Lower lobe of right lung (tissue), 2 donors: ENCODE measurements at regions not wholly inside any gene's neighbourhood (a gene's known extent, or its start where the extent isn't known, plus 50 kb on each side); places are given as distances from the start of the nearest gene placed in this dataset.

Source experiments
- ATAC-seq, 2 donors: fragments of 200-7000 bp; cut with Tn5 transposase; one replicate each; pipeline ENCODE4 v1.9.1; 2020 to 2022; ENCODE audit warnings: mild to moderate bottlenecking in 2 of 2, moderate library complexity in 2 of 2
- DNase-seq: peaks from one replicate; pipeline ENCODE4 v3.0.0-alpha.2; 2020
- H3K27ac ChIP-seq: fragments of 200-600 bp; one replicate; pipeline ENCODE4 v1.8.0; 2022
- H3K27me3 ChIP-seq: fragments of 200-600 bp; one replicate; pipeline ENCODE4 v1.8.0; 2022; ENCODE audit warnings: low read depth
- H3K36me3 ChIP-seq: fragments of 200-600 bp; one replicate; pipeline ENCODE4 v1.8.0; 2022; ENCODE audit warnings: mild to moderate bottlenecking
- H3K4me1 ChIP-seq: fragments of 200-600 bp; one replicate; pipeline ENCODE4 v1.8.0; 2022
- H3K4me3 ChIP-seq: fragments of 200-600 bp; one replicate; pipeline ENCODE4 v1.8.0; 2022; ENCODE audit warnings: mild to moderate bottlenecking
- H3K9me3 ChIP-seq: fragments of 200-600 bp; one replicate; pipeline ENCODE4 v1.8.0; 2022
- CTCF ChIP-seq: fragments of 200-600 bp; IDR thresholded peaks from one replicate; pipeline ENCODE4 v1.8.0; 2022; ENCODE audit warnings: antibody characterized with exemption, mild to moderate bottlenecking
- intact Hi-C: fragments of 100-400 bp; cut with DNase I; formaldehyde crosslinking; loops from one replicate; pipeline ENCODE4 v1.11.0; 2022
- donor health status: DM: no; HTN: yes; CAD: no; lungs with severe emphysema.

GRCh38 chr5:38655691-38656090 lies 99.2 kb upstream of the LIFR start:
- Histone ChIP-seq H3K27me3 (no peaks in the 10 kb centered on the region), H3K27ac (no peak overlapping the region), H3K4me1 (peaks cover 7% of the 10 kb centered on the region), H3K36me3 (no peaks in the 10 kb centered on the region), H3K9me3 (no peaks in the 10 kb centered on the region), H3K4me3 (no peak overlapping the region)
- no peak for ATAC-seq
- no peak for DNase-seq
- intact Hi-C loops, result no loop called here
- TF ChIP-seq CTCF, result no peak

- Histone ChIP-seq H3K27ac (no peak overlapping the region), H3K27me3 (no peaks in the 10 kb centered on the region), H3K4me1 (no peaks in the 10 kb centered on the region), H3K36me3 (no peaks in the 10 kb centered on the region), H3K4me3 (no peak overlapping the region), H3K9me3 (no peaks in the 10 kb centered on the region)
- intact Hi-C loops, result no loop called here
- DNase-seq, result no peak
- TF ChIP-seq CTCF, result no peak
- no peak for ATAC-seq
Measured at GRCh38 chr5:38656568-38656967, 100.1 kb upstream of the LIFR start.

GRCh38 chr5:38657020-38657419 lies 100.6 kb upstream of the LIFR start:
- no peaks in the 10 kb centered on the region for H3K9me3 ChIP-seq
- H3K36me3 ChIP-seq, result no peaks in the 10 kb centered on the region
- no peak for TF ChIP-seq CTCF
- no peak for DNase-seq
- ATAC-seq, result no peak
- intact Hi-C loops, result no loop called here
- H3K27me3 ChIP-seq, result no peaks in the 10 kb centered on the region
- H3K27ac ChIP-seq, result no peak overlapping the region
- no peak overlapping the region for H3K4me3 ChIP-seq
- no peaks in the 10 kb centered on the region for H3K4me1 ChIP-seq

- ATAC-seq, result no peak
Measured at GRCh38 chr5:38660194-38660668, 103.8 kb upstream of the LIFR start.

GRCh38 chr5:38662090-38662489 lies 105.6 kb upstream of the LIFR start:
- peaks cover 14% of the 10 kb centered on the region for H3K4me1 ChIP-seq
- no peaks in the 10 kb centered on the region for H3K27me3 ChIP-seq
- H3K36me3 ChIP-seq, result no peaks in the 10 kb centered on the region
- no peak overlapping the region for H3K27ac ChIP-seq
- no peaks in the 10 kb centered on the region for H3K9me3 ChIP-seq
- no peak for DNase-seq
- intact Hi-C loops, result no loop called here
- TF ChIP-seq CTCF, result no peak
- H3K4me3 ChIP-seq, result no peak overlapping the region
- ATAC-seq, result no peak

More at GRCh38 chr5:38660194-38660668, 103.8 kb upstream of the LIFR start:
- H3K9me3 ChIP-seq, result no peaks in the 10 kb centered on the region
- intact Hi-C loops, result no loop called here
- no peak for DNase-seq
- TF ChIP-seq CTCF, result no peak
- H3K27ac ChIP-seq, result no peak overlapping the region
- no peak overlapping the region for H3K4me3 ChIP-seq
- no peaks in the 10 kb centered on the region for H3K36me3 ChIP-seq
- no peaks in the 10 kb centered on the region for H3K4me1 ChIP-seq
- no peaks in the 10 kb centered on the region for H3K27me3 ChIP-seq

- Histone ChIP-seq H3K4me3 (no peak overlapping the region), H3K4me1 (peaks cover 14% of the 10 kb centered on the region), H3K36me3 (no peaks in the 10 kb centered on the region), H3K27me3 (no peaks in the 10 kb centered on the region), H3K9me3 (no peaks in the 10 kb centered on the region), H3K27ac (no peak overlapping the region)
- intact Hi-C loops, result no loop called here
- DNase-seq (no peak), ATAC-seq (no peak)
- TF ChIP-seq CTCF, result no peak
Measured at GRCh38 chr5:38663249-38663648, 106.8 kb upstream of the LIFR start.
